ENCODE measurements at regions not wholly inside any gene's neighbourhood (a gene's known extent, or its start where the extent isn't known, plus 50 kb on each side); places are given as distances from the start of the nearest gene placed in this dataset.

GRCh38 chr17:73798111-73798748, 154.0 kb upstream of the SDK2 start (continued):
- TF ChIP-seq GLMP (CRISPR knock-in tag; IDR thresholded peaks at IDR 0.05; ENCODE audit: borderline replicate concordance) (no peak), KDM6A (CRISPR knock-in tag; IDR thresholded peaks at IDR 0.05; ENCODE audit: low read depth) (peak; percentile 97), AGO2 (optimal IDR thresholded peaks at IDR 0.05; ENCODE audit: low read depth, low read length) (no peak), ZNF503 (CRISPR knock-in tag; IDR thresholded peaks at IDR 0.05) (peak; percentile 94), ZBTB10 (CRISPR knock-in tag; IDR thresholded peaks at IDR 0.05; ENCODE audit: borderline replicate concordance) (no peak), ZNF546 (CRISPR knock-in tag; conservative IDR thresholded peaks at IDR 0.05) (no peak), TOE1 (CRISPR knock-in tag; IDR thresholded peaks at IDR 0.05) (peak; percentile 93; the same call in 1 of the 2 replicates), SMARCE1 (IDR thresholded peaks at IDR 0.05; ENCODE audit: borderline replicate concordance) (peak; percentile 66; the same call in 1 of the 2 replicates), BORCS8-MEF2B (CRISPR knock-in tag; IDR thresholded peaks at IDR 0.05) (no peak), GTF3A (CRISPR knock-in tag; conservative IDR thresholded peaks at IDR 0.05) (no peak), CCAR2 (optimal IDR thresholded peaks at IDR 0.05; ENCODE audit: low read depth, low read length) (no peak), KDM2A (CRISPR knock-in tag; IDR thresholded peaks at IDR 0.05; ENCODE audit: borderline replicate concordance, low read depth) (0 out of 2 replicates have a peak, but pooled peaks have one; percentile 31), ZKSCAN8 (CRISPR knock-in tag; IDR thresholded peaks at IDR 0.05; ENCODE audit: borderline replicate concordance) (peak; percentile 91), ISL2 (CRISPR knock-in tag; IDR thresholded peaks at IDR 0.05) (peak; percentile 98), ZNF329 (CRISPR knock-in tag; IDR thresholded peaks at IDR 0.05; ENCODE audit: low read depth) (no peak), ZNF570 (CRISPR knock-in tag; IDR thresholded peaks at IDR 0.05; ENCODE audit: borderline replicate concordance) (no peak), ZNF260 (CRISPR knock-in tag; IDR thresholded peaks at IDR 0.05; ENCODE audit: borderline replicate concordance, low read depth) (no peak), GPN1 (CRISPR knock-in tag; IDR thresholded peaks at IDR 0.05; ENCODE audit: borderline replicate concordance) (no peak), ZNF687 (CRISPR knock-in tag; IDR thresholded peaks at IDR 0.05) (no peak), STAT5B (CRISPR knock-in tag; IDR thresholded peaks at IDR 0.05) (peak; percentile 67; the same call in 1 of the 2 replicates), ZNF232 (CRISPR knock-in tag; IDR thresholded peaks at IDR 0.05; ENCODE audit: borderline replicate concordance) (0 out of 2 replicates have a peak, but pooled peaks have one; percentile 21)

All from HepG2 (cell line).